Right forelimb (tissue), 1 donor: ENCODE measurements at regions not wholly inside any gene's neighbourhood (a gene's known extent, or its start where the extent isn't known, plus 50 kb on each side); places are given as distances from the start of the nearest gene placed in this dataset.
"Not testable (repeated sequence)": the region's sequence is repeated elsewhere in the genome, so short reads cannot be mapped to it uniquely, and the experiment has no call there.

Source experiments
- DNase-seq: peaks from one replicate; pipeline ENCODE4 v3.0.0-alpha.2; 2018

DNA sequence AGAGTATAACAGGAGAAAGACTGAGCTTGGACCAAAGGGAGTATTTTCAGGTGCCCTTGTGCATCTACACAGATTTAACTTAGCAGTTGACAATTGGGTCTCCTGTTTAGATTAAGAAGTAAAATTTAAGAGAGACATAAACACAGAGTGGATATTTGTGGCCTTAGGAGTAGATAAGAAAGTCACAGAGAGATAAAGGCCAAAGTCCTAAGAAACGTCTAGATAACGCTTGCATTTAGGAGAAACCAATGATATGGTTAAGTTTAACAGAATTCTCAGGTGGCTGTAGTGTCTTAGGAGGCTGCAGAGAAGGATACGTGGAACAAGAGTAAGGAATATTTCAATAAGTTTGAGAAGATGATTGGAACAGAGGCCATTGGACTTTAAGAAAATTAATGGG, 155.0 kb upstream of the DAB2 start:
- DNase-seq = no peak

DNA sequence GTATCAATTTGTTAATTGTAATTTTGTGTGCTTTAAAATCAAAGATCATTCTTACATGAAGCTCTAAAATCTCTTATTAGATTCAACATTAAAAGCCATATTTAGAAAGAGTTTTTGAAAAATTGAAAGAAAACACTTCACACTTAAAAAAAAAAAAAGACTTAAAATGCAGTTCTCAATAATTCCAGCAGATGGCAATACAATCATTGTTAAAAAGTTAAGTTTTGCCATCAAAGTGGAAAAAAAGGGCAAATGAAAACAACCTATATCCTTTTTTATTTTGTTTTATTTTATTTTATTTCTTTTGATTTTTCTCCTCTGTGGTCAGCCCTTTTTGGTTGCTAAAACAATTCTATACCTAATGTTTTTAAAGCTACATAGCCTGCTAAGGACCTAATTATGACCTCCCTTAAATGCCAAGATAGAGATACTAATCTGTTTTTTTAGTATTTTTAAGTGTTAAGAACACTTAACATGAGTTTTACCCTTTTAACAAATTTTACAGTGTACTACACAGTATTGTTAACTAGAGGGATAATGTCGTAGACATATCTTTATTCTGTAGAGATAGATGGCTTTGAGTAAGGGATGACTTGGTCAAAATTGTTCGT, 154.2 kb upstream of the DAB2 start:
- no peak for DNase-seq

- no peak for DNase-seq
Measured at GRCh38 chr5:39577529-39577928, 152.7 kb upstream of the DAB2 start.

DNA sequence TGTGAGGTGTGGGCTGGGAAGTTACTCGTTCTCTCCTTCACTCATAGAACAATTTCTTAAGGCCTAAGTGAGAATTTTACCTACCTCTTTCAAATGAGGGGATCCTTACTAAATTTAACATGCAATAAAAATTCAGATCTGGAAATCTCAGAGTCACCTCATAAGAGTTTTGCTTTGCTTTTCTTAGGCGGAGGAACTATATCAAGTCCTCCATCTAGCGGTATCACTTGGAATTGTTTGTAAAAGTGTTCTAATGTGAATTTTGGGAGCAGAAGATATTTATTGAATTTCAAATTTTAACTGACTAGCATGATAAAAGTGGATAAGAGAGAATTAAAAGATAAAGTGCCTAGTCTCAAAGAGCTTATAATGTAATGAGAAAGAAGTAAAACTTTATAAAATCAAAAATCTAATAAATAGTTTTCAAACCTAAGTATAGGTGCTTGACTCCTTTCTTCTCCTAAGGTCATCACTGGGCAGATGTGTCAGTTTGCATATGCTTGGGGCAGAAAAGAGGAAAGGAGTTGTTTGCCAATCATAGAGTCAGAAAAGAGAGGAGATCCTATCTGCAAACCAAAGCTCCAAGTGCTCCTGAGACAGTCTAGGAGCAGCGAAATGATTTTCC, 145.7 kb upstream of the DAB2 start:
- no peak for DNase-seq

DNA sequence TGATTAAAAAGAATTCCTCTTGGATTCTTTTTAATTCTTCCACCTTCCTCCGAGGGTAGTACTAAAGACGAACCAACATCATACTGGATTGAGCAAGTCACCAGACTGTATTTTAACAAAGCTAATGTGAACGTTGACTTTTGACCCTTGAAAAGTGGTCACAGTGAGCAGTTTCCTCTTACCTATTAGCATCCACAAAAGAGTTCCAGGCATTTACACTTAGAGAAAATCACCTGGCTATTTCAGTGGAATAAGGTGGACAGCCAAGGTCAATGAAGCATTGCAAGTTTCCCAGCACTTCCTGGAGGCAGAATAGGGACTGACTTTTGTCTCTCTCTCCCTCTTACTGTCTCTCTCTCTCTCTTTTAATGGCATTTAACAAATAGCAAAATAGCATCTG, 145.1 kb upstream of the DAB2 start:
- DNase-seq = no peak

GRCh38 chr5:39566891-39567290, 142.1 kb upstream of the DAB2 start:
- no peak for DNase-seq

- no peak for DNase-seq
Measured at GRCh38 chr5:39566029-39566428, 141.2 kb upstream of the DAB2 start.

GRCh38 chr5:39561421-39561820, 136.6 kb upstream of the DAB2 start:
- no peak for DNase-seq

DNA sequence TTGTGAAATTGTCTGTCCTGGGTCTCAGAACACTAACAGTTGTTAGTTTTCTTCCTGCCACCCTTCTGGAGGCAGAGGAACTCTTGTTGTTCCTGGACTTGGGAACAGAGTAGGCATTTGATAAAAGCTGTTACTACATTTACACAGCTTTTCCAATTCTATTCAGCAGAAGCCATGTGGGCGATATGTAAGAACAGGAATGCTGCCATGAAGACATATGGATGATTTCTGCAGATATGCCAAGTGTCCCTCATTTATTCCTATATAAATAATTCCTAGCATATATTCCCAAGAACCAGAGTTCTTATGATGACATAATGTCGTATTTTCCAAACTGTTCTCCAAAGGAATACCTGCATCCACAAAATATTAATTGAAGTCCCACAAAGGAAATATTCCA, 135.9 kb upstream of the DAB2 start:
- DNase-seq = no peak

DNA sequence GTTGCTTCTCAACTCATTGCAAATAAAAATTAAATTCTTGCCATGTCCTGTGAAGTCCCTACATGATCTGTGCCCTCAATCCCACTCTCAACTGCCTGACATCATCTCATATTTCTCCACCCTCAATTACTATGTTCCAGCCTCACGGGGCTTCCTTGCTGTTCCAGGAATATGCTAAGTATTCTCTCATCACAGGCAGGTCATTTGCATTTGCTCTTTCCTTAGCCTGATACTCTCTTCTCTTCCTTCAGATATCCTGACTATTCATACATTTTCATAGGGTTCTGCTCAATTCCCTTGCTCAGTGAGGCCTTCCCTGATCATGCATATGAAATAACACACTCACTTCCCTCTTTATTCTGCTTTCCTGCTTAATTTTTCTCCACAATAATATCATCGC, 135.1 kb upstream of the DAB2 start:
- no peak for DNase-seq

DNA sequence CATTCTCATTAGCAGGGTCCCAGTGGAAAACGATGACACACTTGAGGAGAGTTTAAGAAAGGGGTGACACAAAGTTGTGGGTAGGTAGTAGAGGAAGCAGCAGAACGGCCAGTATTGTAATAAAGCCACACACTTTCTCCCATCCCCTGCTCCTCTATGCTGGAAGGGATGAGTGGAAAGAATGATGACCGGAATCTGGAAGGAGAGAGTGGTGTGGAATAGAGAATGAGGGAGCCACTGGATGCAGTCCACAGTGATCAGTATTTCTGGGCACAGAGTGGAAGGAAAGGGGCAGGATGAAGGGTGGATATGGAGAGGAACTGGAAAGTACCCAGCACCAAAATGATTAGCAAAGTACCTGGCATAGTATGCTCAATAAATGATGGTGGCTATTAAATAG, 133.8 kb upstream of the DAB2 start:
- no peak for DNase-seq

DNA sequence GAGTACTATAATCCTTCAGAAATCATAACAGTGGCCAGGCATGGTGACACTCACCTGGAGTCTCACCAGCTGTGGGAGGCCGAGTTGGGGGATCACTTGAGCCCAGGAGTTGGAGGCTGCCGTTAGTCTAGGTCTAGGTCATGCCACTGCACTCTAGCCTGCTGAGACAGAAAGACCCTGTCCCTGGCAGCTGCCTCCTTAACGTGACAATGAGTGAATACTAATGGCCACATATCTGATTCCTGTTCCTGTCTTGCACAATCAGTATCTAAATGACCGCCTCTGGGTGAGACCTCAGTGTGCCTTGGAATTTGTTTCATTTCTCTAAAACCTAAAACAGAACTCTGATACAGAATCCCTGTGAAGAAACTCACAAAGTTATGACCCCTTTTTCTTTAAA, 131.0 kb upstream of the DAB2 start:
- DNase-seq = no peak

GRCh38 chr5:39547553-39548154, 122.9 kb upstream of the DAB2 start:
- DNase-seq = peak; percentile 76

DNA sequence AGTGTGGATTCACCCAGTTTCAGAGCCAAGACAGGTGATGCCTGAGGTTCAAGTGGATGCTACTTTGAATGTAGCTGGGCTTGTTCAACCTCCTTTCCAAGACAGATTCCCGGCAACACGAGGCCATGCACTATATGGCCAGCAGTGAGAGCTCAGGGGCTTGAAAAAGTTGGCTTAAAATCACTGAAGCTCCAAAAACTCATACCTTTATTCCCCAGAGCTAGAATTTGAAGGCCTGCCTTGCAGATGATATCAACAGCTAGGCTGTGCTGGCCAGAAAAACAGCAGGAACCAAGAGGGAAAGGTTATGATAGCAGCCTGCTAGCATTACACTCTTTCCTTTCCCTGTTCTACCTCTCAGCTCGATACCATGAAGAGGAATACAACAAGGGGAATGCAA, 120.2 kb upstream of the DAB2 start:
- DNase-seq = no peak

DNA sequence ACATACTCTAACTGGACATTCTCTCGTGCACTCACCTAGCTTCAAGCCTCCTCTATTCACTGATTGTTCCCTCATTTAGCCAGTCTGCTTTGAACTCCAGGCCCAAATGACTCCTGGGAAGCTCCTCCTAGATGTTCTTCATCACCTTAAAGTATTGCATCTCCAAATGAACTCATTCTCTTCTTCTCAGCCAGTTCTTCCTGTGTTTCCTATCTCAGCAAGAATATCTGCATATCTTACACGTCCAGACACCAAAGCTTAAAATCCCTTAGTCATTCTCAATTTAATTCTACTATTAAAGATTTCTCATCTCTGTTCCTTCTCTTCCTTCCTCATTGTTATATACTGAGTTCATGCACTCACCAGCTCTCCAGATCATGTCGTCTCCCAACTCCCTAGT, 118.6 kb upstream of the DAB2 start:
- DNase-seq = no peak

- no peak for DNase-seq
Measured at GRCh38 chr5:39542511-39543285, 117.9 kb upstream of the DAB2 start.

GRCh38 chr5:39541920-39542319, 117.1 kb upstream of the DAB2 start:
- no peak for DNase-seq

DNA sequence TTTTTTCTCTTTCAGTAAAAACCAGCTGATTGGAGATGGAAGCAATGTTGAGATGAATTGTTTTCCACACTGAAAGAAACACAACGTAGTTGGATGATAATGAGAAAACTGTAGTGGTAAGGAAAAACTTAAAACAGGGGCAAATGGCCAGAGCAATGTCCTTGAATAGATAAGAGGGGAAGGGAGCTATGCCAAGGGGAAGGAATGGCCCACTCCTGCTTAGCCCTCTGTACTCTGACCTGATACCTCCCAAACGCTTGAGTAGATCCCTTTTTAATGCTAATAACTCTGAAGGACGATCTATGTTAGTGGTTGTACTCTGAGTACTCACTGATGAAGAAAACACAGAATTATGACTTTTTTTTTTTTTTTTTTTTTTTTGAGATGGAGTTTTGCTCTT, 114.7 kb upstream of the DAB2 start:
- DNase-seq = no peak

DNA sequence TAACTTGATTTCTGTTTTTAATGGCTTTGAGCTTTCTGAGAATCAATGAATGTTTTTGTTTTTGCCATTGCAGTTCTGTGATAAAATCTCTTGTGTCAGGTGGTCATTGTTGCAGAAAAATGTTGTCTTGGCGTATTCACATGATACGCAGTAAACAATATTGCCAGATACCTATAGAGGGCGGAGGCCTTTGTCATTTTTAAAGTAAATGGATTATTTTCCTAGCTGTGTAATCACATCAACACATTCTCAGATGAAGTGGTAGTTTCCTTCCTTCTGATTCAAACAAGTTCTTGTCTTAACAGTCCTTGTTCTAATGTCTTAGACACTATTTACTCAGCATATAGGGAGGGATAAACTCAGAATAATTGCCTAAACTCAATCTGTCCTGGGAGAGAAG, 109.9 kb upstream of the DAB2 start:
- DNase-seq = no peak

- no peak for DNase-seq
Measured at GRCh38 chr5:39533749-39534148, 109.0 kb upstream of the DAB2 start.

GRCh38 chr5:39532511-39532910, 107.7 kb upstream of the DAB2 start:
- DNase-seq = no peak

GRCh38 chr5:39531306-39531705, 106.5 kb upstream of the DAB2 start:
- DNase-seq = no peak

GRCh38 chr5:39526914-39527477, 102.2 kb upstream of the DAB2 start:
- DNase-seq = no peak

DNA sequence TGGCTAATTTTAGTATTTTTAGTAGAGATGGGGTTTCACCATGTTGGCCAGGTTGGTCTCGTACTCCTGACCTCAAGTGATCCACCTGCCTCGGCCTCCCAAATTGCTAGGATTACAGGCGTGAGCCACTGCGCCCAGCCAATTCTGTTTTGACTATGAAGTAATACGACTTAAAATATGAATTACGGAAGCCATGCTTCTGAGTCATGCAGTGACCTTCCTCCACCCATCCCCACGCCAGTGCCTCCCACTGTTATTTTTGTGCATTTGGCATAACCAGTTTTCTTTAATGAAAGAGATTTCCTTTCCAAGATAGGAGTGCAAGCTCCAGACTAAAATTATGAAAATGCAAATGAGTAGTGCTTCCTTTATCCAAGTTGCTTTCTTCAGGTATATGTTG, 101.0 kb upstream of the DAB2 start:
- DNase-seq = not testable (repeated sequence)
